ENCODE measurements at regions not wholly inside any gene's neighbourhood (a gene's known extent, or its start where the extent isn't known, plus 50 kb on each side); places are given as distances from the start of the nearest gene placed in this dataset.

- no peak for TF ChIP-seq EP300 (IDR thresholded peaks at IDR 0.05)
- TF ChIP-seq CTCF (IDR thresholded peaks at IDR 0.05): no peak
Observed at GRCh38 chr5:92945605-92946097, 635.4 kb downstream of the NR2F1-AS1 start.
